Activated naive CD4-positive, alpha-beta T cell treated with anti-CD3 and anti-CD28 coated beads, Interleukin-2, amount 50 U/mL, for 72 hours (primary cell): ENCODE measurements at regions not wholly inside any gene's neighbourhood (a gene's known extent, or its start where the extent isn't known, plus 50 kb on each side); places are given as distances from the start of the nearest gene placed in this dataset.
A peak's percentile ranks its signal among the peaks of the same experiment; 100 is the strongest.
"Not testable (repeated sequence)": the region's sequence is repeated elsewhere in the genome, so short reads cannot be mapped to it uniquely, and the experiment has no call there.

Experiments used
- ATAC-seq, 2 donors: fragments of 150-1000 bp; cut with Tn5 transposase; 2 replicates each; pipeline ENCODE4 v1.10.0; 2021; ENCODE audit warnings: mild to moderate bottlenecking in 2 of 2, moderate library complexity in 2 of 2
- DNase-seq, 2 donors: peaks; one replicate each; pipeline ENCODE4 v3.0.0; 2021 to 2022; ENCODE audit warnings: low spot score in 2 of 2
- H3K27ac Mint-ChIP-seq, 2 donors: one replicate each; pipeline ENCODE4 v1.8.0; 2022; ENCODE audit warnings: mild to moderate bottlenecking in 2 of 2, mixed read lengths in 2 of 2
- H3K36me3 Mint-ChIP-seq, 2 donors: one replicate each; pipeline ENCODE4 v1.8.0; 2022; ENCODE audit warnings: mixed read lengths in 2 of 2
- H3K9me3 Mint-ChIP-seq, 2 donors: one replicate each; pipeline ENCODE4 v1.8.0; 2022; ENCODE audit warnings: mixed read lengths in 2 of 2

DNA sequence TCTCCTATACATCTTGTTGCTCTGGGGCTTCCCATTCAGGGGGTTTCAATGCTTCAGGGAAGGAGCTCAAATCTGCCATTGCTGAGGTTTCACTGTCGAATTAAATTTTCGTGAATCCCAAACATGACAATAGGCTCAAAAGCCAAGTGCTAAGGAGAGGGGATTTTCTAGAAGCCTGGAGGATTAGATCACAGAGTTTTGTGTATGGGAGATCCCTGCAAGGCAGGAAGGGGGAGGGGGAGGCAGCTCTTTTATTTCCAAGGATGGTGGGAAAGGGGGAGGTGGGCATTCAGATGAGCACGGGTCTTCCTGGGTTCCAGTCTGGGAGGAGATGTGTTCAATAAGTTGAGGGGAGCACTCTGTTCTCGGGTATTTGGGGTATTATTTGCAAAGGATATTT is 69.9 kb upstream of the DLG1 start:
- Mint-ChIP-seq H3K36me3 (no peaks in the 10 kb centered on the region), H3K27ac (no peak overlapping the region), H3K9me3 (no peaks in the 10 kb centered on the region)
- DNase-seq, result no peak
- no peak for ATAC-seq

DNA sequence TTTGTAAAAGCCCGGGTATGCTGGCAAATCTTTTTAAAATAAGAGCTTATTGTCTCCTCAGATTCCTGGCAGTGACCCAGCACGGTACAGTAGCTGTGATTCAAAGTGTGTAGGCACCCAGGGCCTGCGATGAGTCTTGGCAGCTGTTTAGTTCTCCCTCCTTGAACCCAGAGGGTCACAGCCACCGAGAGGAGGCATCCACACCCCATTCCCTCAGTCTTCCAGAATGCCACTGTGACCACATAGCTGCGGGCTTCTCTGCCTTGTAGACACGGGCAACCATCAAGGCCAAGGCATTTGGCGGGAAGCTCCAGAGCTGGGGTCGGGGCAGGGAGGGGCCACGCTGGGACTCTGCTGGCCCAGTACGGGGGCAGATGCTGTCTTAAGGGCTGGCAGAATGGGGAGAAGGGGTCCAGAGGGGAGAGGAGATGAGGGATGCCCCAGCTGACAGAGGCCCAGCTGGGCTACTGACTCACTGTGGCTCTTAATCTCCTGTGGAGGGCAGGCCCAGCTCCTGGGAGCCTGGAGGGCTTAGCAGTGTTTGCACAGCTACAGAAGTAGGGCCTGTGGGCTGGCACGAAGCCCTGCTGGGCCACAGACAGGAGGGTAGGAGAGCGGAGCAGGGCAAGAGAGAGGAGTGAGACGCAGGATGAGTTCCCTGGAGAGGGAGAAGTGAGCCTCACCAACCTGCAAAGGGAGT is 68.8 kb upstream of the DLG1 start:
- no peaks in the 10 kb centered on the region for H3K9me3 Mint-ChIP-seq

GRCh38 chr3:197366301-197367044 is 68.1 kb upstream of the DLG1 start:
- Mint-ChIP-seq H3K27ac (no peak overlapping the region), H3K9me3 (no peaks in the 10 kb centered on the region), H3K36me3 (peaks cover 0 to under 1% of the 10 kb centered on the region in 2 donors)
- ATAC-seq, result no peak
- peak in 1 of 2 donors; percentile 6 for DNase-seq

More for the DNA sequence above, 68.8 kb upstream of the DLG1 start:
- ATAC-seq, result no peak
- no peak for DNase-seq
- no peak overlapping the region for H3K27ac Mint-ChIP-seq
- H3K36me3 Mint-ChIP-seq, result no peaks in the 10 kb centered on the region

DNA sequence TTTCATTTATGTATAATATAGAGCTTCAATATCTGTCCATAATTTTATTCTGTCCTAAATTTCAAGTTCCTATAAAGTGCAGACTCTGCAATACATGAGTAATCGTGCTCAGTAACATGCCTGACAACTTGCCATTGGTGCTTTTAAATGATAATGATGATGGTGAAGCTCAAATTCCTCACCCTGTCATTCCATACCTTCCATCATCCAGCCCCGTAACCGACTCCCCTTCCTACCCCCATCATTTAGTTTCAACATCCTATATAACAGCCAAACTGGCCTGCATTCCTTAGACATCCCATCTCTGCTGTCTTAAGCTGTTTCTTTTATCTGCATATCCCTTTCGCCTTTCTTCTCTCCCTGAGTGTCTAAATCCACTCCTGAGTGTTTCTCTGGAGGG is 67.2 kb upstream of the DLG1 start:
- Mint-ChIP-seq H3K36me3 (peaks cover 0 to 6% of the 10 kb centered on the region in 2 donors), H3K27ac (no peak overlapping the region), H3K9me3 (peaks cover 6 to 8% of the 10 kb centered on the region in 2 donors)
- no peak for DNase-seq
- no peak for ATAC-seq

- H3K9me3 Mint-ChIP-seq, result peaks cover 15 to 17% of the 10 kb centered on the region in 2 donors
- H3K27ac Mint-ChIP-seq, result no peak overlapping the region
- H3K36me3 Mint-ChIP-seq, result peaks cover 8 to 14% of the 10 kb centered on the region in 2 donors
- ATAC-seq (no peak), DNase-seq (no peak)
Measured at GRCh38 chr3:197364410-197365071, 66.1 kb upstream of the DLG1 start.

- ATAC-seq (no peak), DNase-seq (no peak)
- H3K27ac Mint-ChIP-seq, result peak overlapping the region in 1 of 2 donors; percentile 18
- H3K9me3 Mint-ChIP-seq, result peaks cover 18 to 24% of the 10 kb centered on the region in 2 donors
- peaks cover 11 to 22% of the 10 kb centered on the region in 2 donors for H3K36me3 Mint-ChIP-seq
Measured at GRCh38 chr3:197363553-197364409, 65.4 kb upstream of the DLG1 start.

GRCh38 chr3:197362081-197362480 is 63.7 kb upstream of the DLG1 start:
- peaks cover 11 to 23% of the 10 kb centered on the region in 2 donors for H3K36me3 Mint-ChIP-seq

GRCh38 chr3:197360095-197360494 is 61.7 kb upstream of the DLG1 start:
- H3K9me3 Mint-ChIP-seq, result peaks cover 18 to 26% of the 10 kb centered on the region in 2 donors
- not testable (repeated sequence) for ATAC-seq, DNase-seq

More at GRCh38 chr3:197362081-197362480, 63.7 kb upstream of the DLG1 start:
- no peak overlapping the region for H3K27ac Mint-ChIP-seq
- peaks cover 18 to 26% of the 10 kb centered on the region in 2 donors for H3K9me3 Mint-ChIP-seq
- no peak for ATAC-seq
- no peak for DNase-seq

GRCh38 chr3:197359476-197359875 is 61.1 kb upstream of the DLG1 start:
- not testable (repeated sequence) for DNase-seq, H3K27ac Mint-ChIP-seq, ATAC-seq
- H3K36me3 Mint-ChIP-seq, result peaks cover 11 to 23% of the 10 kb centered on the region in 2 donors
- peaks cover 18 to 26% of the 10 kb centered on the region in 2 donors for H3K9me3 Mint-ChIP-seq

More at GRCh38 chr3:197360095-197360494, 61.7 kb upstream of the DLG1 start:
- not testable (repeated sequence) for H3K27ac Mint-ChIP-seq
- peaks cover 11 to 23% of the 10 kb centered on the region in 2 donors for H3K36me3 Mint-ChIP-seq

DNA sequence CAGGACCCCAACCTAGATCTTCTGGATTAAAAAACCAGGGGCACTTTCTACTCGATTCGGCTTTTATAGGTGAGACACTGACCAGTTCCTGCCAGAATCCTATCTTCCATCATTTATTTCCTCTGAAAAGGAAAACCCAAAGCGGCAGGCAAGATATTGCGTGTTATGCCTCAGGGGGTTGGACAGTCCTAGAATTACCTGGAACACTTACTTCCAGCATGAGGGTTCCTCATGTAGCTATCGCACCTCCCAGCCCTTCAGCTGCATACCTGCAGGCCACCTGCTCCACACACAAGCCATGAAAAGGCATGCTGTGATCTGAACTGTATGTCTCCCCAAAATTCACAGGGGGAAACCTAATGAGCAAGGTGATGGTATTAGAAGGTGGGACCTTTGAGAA is 58.3 kb upstream of the DLG1 start:
- no peak overlapping the region for H3K27ac Mint-ChIP-seq
- DNase-seq (no peak), ATAC-seq (no peak)
- H3K36me3 Mint-ChIP-seq, result peaks cover 11 to 23% of the 10 kb centered on the region in 2 donors
- H3K9me3 Mint-ChIP-seq, result peaks cover 18 to 26% of the 10 kb centered on the region in 2 donors

- Mint-ChIP-seq H3K27ac (no peak overlapping the region), H3K9me3 (peaks cover 16 to 24% of the 10 kb centered on the region in 2 donors), H3K36me3 (peaks cover 11 to 20% of the 10 kb centered on the region in 2 donors)
- DNase-seq, result no peak
- no peak for ATAC-seq
Measured at GRCh38 chr3:197356275-197356674, 57.9 kb upstream of the DLG1 start.

DNA sequence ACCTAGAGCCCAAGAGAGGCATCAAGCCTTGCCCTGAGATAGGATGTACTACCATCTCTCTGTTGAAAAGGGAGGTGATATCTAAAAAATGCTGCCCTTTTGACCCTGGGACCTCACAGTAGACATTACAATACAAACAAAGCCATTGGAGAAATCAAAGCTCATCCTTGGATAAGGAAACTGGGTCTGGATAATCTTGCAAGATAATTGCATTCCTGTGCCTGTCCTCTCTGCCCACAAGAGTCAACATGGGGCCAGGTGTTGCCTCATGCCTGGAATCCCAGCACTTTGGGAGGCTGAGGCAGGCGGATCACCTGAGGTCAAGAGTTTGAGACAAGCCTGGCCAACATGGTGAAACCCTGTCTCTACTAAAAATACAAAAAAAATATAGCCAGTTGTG is 57.3 kb upstream of the DLG1 start:
- DNase-seq, result no peak
- Mint-ChIP-seq H3K27ac (no peak overlapping the region), H3K9me3 (peaks cover 12 to 19% of the 10 kb centered on the region in 2 donors), H3K36me3 (peaks cover 11 to 17% of the 10 kb centered on the region in 2 donors)
- ATAC-seq, result no peak

DNA sequence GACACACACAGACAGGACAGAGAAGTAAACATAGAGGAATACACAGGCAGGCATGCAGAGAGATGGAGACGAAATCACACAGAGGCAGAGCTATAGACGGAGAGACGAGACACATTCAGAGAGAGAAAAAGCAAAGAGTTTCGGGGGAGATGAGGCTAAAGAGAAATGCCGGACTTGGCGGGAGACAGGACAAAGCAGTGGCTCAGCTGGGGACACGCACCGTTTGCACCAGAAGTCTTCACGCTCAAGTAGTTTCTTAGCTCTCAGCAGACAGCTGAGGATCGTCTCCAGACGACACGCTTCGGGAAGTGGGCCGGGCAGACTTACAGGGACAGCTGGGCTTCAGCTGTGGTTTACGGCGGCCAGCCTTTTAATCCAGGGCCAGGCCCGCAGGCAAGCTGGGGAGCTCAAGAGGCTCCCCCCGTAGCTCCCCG is 56.2 kb upstream of the DLG1 start:
- Mint-ChIP-seq H3K27ac (peak overlapping the region in 1 of 2 donors; percentile 3), H3K9me3 (peaks cover 3 to 9% of the 10 kb centered on the region in 2 donors), H3K36me3 (peaks cover 4 to 9% of the 10 kb centered on the region in 2 donors)
- DNase-seq (no peak), ATAC-seq (no peak)

DNA sequence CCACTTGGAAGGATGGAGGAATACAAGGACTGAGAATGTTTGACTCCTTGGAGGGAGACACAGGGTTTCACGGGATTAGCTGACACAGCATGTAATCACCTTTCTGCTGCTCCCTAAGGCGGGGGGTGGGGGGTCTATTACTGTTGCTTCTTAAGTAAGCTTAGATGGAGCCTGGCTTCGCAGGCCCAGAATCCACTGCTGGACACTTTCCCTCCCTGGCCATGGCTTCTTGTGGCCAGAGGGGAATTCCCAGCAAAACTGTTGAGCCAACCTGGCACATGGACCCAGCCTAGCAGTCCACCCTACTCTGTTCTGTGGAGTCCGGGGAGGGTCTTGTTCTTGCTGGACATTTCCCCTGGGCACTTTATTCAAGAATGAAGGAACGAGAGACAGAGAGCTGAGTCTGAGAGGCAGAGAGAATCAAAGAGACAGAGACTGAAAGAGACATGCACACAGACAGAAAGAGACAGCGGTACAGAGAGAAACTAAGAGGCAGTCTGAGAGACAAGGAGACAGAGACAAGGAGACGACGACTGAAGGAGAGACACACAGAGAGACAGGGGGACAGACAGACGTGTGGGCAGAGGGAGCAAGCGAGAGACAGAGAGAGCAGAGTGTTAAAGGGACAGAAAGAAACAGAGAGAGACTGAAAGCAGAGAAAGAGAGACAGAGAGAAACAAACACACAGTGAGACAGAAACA is 55.6 kb upstream of the DLG1 start:
- ATAC-seq, result no peak
- H3K36me3 Mint-ChIP-seq, result peaks cover 0 to 4% of the 10 kb centered on the region in 2 donors
- H3K27ac Mint-ChIP-seq, result peak overlapping the region in 1 of 2 donors; percentile 3
- no peak for DNase-seq
- H3K9me3 Mint-ChIP-seq, result peaks cover 0 to 5% of the 10 kb centered on the region in 2 donors

- DNase-seq (no peak), ATAC-seq (no peak)
- no peak overlapping the region for H3K27ac Mint-ChIP-seq
- H3K36me3 Mint-ChIP-seq, result no peaks in the 10 kb centered on the region
- no peaks in the 10 kb centered on the region for H3K9me3 Mint-ChIP-seq
Measured at GRCh38 chr3:197353001-197353866, 54.8 kb upstream of the DLG1 start.
